GM18508 (cell line): ENCODE measurements at regions not wholly inside any gene's neighbourhood (a gene's known extent, or its start where the extent isn't known, plus 50 kb on each side); places are given as distances from the start of the nearest gene placed in this dataset.

Experiments used
- ATAC-seq: cut with Tn5 transposase; IDR thresholded peaks from one replicate; pipeline ENCODE4 v1.9.1; 2021; ENCODE audit warnings: moderate number of reproducible peaks; ENCODE audit not compliant: insufficient read depth, unreplicated experiment

GRCh38 chr6:156045401-156046267 lies 590.0 kb upstream of the NOX3 start:
- no peak for ATAC-seq

- no peak for ATAC-seq
Measured at GRCh38 chr6:156033598-156033997, 578.0 kb upstream of the NOX3 start.

- no peak for ATAC-seq
Measured at GRCh38 chr6:156031516-156031915, 575.9 kb upstream of the NOX3 start.

- ATAC-seq = no peak
Measured at GRCh38 chr6:156030053-156030452, 574.4 kb upstream of the NOX3 start.

GRCh38 chr6:156029286-156029985 lies 573.8 kb upstream of the NOX3 start:
- no peak for ATAC-seq

- ATAC-seq = no peak
Measured at GRCh38 chr6:156028335-156029131, 572.9 kb upstream of the NOX3 start.

- ATAC-seq = no peak
Measured at GRCh38 chr6:156027248-156027626, 571.6 kb upstream of the NOX3 start.

GRCh38 chr6:156026486-156027247 lies 571.0 kb upstream of the NOX3 start:
- no peak for ATAC-seq

- ATAC-seq = no peak
Measured at GRCh38 chr6:156024339-156024738, 568.7 kb upstream of the NOX3 start.

- ATAC-seq = no peak
Measured at GRCh38 chr6:156021746-156022396, 566.2 kb upstream of the NOX3 start.

- ATAC-seq = no peak
Measured at GRCh38 chr6:156017838-156018237, 562.2 kb upstream of the NOX3 start.

GRCh38 chr6:156016186-156016976 lies 560.7 kb upstream of the NOX3 start:
- no peak for ATAC-seq

- ATAC-seq = no peak
Measured at GRCh38 chr6:156013155-156013554, 557.5 kb upstream of the NOX3 start.

GRCh38 chr6:156009656-156010055 lies 554.0 kb upstream of the NOX3 start:
- ATAC-seq = no peak

GRCh38 chr6:156004796-156005195 lies 549.2 kb upstream of the NOX3 start:
- no peak for ATAC-seq

- no peak for ATAC-seq
Measured at GRCh38 chr6:155996151-155996550, 540.5 kb upstream of the NOX3 start.

GRCh38 chr6:155995281-155995680 lies 539.6 kb upstream of the NOX3 start:
- no peak for ATAC-seq

GRCh38 chr6:155994086-155994485 lies 538.4 kb upstream of the NOX3 start:
- ATAC-seq = no peak

GRCh38 chr6:155993240-155993639 lies 537.6 kb upstream of the NOX3 start:
- ATAC-seq = no peak
